ENCODE measurements at regions not wholly inside any gene's neighbourhood (a gene's known extent, or its start where the extent isn't known, plus 50 kb on each side); places are given as distances from the start of the nearest gene placed in this dataset.

DNA sequence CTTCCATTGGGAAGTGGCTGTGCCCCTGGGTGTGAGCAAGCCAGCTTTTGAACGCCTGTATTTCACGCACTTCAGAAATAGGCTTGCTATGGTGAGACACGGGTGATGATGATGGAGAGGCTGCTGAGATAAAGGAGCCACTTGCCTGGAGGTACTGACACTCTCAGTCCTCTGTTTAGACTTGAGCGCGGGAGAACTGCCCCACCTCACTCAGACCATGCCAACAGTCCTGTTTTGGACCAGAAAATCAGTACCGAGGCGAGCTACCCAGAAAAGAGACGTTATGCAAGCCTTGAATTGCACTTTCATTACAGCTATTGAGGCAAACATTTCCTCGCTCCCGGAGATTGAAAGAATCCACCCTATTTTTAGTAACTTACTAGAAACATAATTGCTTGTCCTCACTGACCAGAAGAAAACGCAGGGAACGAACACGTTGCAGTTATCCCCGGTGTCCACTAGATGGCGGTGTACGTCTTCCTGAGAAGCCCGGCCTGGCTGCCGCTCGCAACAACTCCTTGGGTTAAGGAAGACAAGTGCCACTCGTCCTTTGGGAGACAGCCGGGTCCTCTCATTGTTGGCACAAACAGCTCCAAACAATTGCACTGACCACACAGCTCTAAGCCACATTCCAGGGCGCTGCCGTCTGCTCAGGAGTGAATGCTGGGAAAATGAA lies 142.4 kb downstream of the PSAT1 start:
- DNase-seq (ENCODE audit: low spot score) = peak; percentile 85
- Histone ChIP-seq H3K27me3 (replicated peaks; ENCODE audit: insufficient read depth, low read depth, low read length, poor library complexity) (no peaks in the 10 kb centered on the region), H3K9me3 (ENCODE audit: low read depth, low read length, poor library complexity, severe bottlenecking) (no peaks in the 10 kb centered on the region), H3K4me3 (ENCODE audit: low read depth, low read length, poor library complexity, severe bottlenecking) (no peak overlapping the region), H3K36me3 (ENCODE audit: insufficient read depth, low read length, poor library complexity, severe bottlenecking) (no peaks in the 10 kb centered on the region), H3K27ac (ENCODE audit: low read depth, low read length, poor library complexity, severe bottlenecking) (no peak overlapping the region), H3K4me1 (ENCODE audit: insufficient read depth, low read length, poor library complexity, severe bottlenecking) (peaks cover 5% of the 10 kb centered on the region)
- TF ChIP-seq, protein P1, sequence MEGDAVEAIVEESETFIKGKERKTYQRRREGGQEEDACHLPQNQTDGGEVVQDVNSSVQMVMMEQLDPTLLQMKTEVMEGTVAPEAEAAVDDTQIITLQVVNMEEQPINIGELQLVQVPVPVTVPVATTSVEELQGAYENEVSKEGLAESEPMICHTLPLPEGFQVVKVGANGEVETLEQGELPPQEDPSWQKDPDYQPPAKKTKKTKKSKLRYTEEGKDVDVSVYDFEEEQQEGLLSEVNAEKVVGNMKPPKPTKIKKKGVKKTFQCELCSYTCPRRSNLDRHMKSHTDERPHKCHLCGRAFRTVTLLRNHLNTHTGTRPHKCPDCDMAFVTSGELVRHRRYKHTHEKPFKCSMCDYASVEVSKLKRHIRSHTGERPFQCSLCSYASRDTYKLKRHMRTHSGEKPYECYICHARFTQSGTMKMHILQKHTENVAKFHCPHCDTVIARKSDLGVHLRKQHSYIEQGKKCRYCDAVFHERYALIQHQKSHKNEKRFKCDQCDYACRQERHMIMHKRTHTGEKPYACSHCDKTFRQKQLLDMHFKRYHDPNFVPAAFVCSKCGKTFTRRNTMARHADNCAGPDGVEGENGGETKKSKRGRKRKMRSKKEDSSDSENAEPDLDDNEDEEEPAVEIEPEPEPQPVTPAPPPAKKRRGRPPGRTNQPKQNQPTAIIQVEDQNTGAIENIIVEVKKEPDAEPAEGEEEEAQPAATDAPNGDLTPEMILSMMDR (conservative IDR thresholded peaks at IDR 0.05; ENCODE audit: low read depth, low read length) = peak; percentile 97
- TF ChIP-seq EZH2 (IDR thresholded peaks at IDR 0.05; ENCODE audit: borderline replicate concordance, low read depth, low read length, poor library complexity, severe bottlenecking) = no peak
- ChIA-PET POLR2A (ENCODE audit: low non-redundant PET) (no interaction called here), CTCF (interaction anchor here (0.5 to 0.7 kb wide), 3 partner anchors 173 to 1447 kb away, joined by 4 to 7 read pairs (median 5); no protein-coding TSS in a partner anchor)
- no TSS peak for BruUV-seq (replicated peaks)
- intact Hi-C loops (cut with micrococcal nuclease; ENCODE audit: unreplicated experiment) = loop anchor here (5.0 to 10.0 kb wide), 3 partner anchors 268 to 793 kb away; no protein-coding TSS in a partner anchor

DNA sequence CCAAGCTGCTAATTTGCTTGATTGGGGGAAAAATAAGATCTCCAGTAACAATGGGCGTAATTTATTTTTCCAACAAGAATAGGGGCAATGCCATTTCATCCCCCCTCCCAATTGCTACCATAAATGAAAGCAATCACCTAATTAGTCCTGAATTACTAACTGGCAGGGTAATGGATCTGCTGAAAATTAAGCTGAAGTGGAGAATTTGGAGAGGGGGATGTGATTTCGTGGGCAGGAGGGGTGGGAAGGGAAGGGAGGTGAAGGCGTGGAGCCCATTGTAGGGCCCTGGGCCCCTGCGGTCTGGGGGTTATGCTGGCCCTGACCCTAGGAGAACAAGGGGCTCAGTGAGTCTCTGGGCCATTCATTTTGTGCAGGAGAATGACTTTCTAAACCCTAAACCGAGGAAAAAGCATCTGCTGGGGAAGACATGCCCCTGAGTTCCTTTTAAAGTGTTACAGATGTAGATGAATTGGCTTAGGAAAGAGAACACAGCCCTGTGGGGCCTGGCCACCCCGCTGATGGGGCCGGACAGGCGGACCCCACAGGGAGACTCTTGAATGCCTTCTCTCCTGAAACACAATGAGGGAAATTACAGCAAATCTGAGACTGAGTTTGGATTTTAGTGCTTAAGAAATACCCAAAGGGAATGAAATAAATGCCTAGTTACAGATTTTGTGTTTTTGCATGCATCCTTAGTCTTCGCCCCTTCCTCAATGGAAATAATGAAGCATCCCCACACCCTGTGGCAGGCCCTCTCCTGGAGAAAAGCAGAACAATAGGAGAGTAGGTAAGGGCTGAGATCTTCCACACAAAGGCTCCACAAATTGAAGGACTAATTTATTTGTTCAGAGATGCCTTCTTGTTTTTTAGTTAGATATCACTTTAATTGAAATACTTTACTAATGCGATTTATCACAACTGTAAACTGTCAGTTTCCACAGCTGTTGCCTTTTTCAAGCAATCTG lies 143.2 kb downstream of the PSAT1 start:
- Histone ChIP-seq H3K4me3 (ENCODE audit: low read depth, low read length, poor library complexity, severe bottlenecking) (no peak overlapping the region), H3K9me3 (ENCODE audit: low read depth, low read length, poor library complexity, severe bottlenecking) (no peaks in the 10 kb centered on the region), H3K27me3 (replicated peaks; ENCODE audit: insufficient read depth, low read depth, low read length, poor library complexity) (no peaks in the 10 kb centered on the region), H3K27ac (ENCODE audit: low read depth, low read length, poor library complexity, severe bottlenecking) (no peak overlapping the region), H3K4me1 (ENCODE audit: insufficient read depth, low read length, poor library complexity, severe bottlenecking) (peaks cover 5% of the 10 kb centered on the region), H3K36me3 (ENCODE audit: insufficient read depth, low read length, poor library complexity, severe bottlenecking) (no peaks in the 10 kb centered on the region)
- ChIA-PET POLR2A (ENCODE audit: low non-redundant PET) (no interaction called here), CTCF (interaction anchor here (0.7 kb wide), 1 partner anchor 172 kb away, joined by 5 read pairs; no protein-coding TSS in a partner anchor)
- no peak for DNase-seq (ENCODE audit: low spot score)
- no TSS peak for BruUV-seq (replicated peaks)
- intact Hi-C loops (cut with micrococcal nuclease; ENCODE audit: unreplicated experiment) = loop anchor here (5.0 to 10.0 kb wide), 3 partner anchors 267 to 792 kb away; no protein-coding TSS in a partner anchor
- TF ChIP-seq EZH2 (IDR thresholded peaks at IDR 0.05; ENCODE audit: borderline replicate concordance, low read depth, low read length, poor library complexity, severe bottlenecking) = no peak
- TF ChIP-seq, protein P1 (conservative IDR thresholded peaks at IDR 0.05; ENCODE audit: low read depth, low read length) = no peak

DNA sequence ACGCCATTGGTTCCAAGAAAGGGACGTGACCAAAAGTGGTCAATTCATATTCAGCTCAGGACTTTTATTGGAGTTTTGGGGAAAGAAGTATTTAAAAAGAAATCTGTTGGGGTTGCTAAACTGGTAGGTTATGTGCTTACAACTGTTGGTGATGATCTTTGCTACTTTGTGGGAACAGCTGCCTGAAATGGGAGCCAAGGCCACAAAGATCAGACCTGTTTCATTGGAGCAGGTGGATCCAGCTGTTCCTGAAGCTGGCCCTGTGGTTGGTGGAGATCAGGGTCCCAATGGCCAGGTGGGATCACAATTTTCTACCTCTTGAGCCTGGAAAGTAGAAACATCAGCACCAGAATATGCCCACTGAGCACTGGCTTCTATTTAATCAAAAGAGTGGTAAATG lies 144.5 kb downstream of the PSAT1 start:
- H3K27ac ChIP-seq (ENCODE audit: low read depth, low read length, poor library complexity, severe bottlenecking) = no peak overlapping the region
- H3K36me3 ChIP-seq (ENCODE audit: insufficient read depth, low read length, poor library complexity, severe bottlenecking) = no peaks in the 10 kb centered on the region
- peaks cover 5% of the 10 kb centered on the region for H3K4me1 ChIP-seq (ENCODE audit: insufficient read depth, low read length, poor library complexity, severe bottlenecking)
- DNase-seq (ENCODE audit: low spot score) = no peak
- BruUV-seq (replicated peaks) = no TSS peak
- TF ChIP-seq, protein P1 (conservative IDR thresholded peaks at IDR 0.05; ENCODE audit: low read depth, low read length) = no peak
- TF ChIP-seq EZH2 (IDR thresholded peaks at IDR 0.05; ENCODE audit: borderline replicate concordance, low read depth, low read length, poor library complexity, severe bottlenecking) = no peak
- no peak overlapping the region for H3K4me3 ChIP-seq (ENCODE audit: low read depth, low read length, poor library complexity, severe bottlenecking)
- no peaks in the 10 kb centered on the region for H3K9me3 ChIP-seq (ENCODE audit: low read depth, low read length, poor library complexity, severe bottlenecking)
- ChIA-PET CTCF (no interaction called here), POLR2A (ENCODE audit: low non-redundant PET) (no interaction called here)
- intact Hi-C loops (cut with micrococcal nuclease; ENCODE audit: unreplicated experiment) = no loop called here
- no peaks in the 10 kb centered on the region for H3K27me3 ChIP-seq (replicated peaks; ENCODE audit: insufficient read depth, low read depth, low read length, poor library complexity)

Measured in A673 (cell line).